ENCODE measurements at regions not wholly inside any gene's neighbourhood (a gene's known extent, or its start where the extent isn't known, plus 50 kb on each side); places are given as distances from the start of the nearest gene placed in this dataset.

DNA sequence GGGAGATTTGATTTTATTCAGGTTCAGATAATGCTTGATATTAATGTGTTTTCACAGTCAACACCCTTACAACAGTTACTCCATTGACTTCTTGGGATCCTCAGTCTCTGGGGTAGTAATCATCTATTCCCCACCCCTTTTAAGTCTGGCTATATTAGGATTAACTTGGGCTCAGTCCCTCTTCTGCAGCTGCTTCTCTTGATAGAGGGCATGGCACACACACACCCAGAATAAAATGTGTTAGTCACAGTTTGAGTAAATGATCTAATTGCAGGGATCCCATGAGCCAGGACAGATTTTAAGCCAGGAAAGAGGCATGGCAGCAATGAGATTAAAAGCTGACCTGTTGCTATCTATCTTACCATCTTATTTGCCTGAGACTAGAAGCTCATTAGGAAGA is 53.7 kb upstream of the VLDLR start:
- TF ChIP-seq, protein P1, sequence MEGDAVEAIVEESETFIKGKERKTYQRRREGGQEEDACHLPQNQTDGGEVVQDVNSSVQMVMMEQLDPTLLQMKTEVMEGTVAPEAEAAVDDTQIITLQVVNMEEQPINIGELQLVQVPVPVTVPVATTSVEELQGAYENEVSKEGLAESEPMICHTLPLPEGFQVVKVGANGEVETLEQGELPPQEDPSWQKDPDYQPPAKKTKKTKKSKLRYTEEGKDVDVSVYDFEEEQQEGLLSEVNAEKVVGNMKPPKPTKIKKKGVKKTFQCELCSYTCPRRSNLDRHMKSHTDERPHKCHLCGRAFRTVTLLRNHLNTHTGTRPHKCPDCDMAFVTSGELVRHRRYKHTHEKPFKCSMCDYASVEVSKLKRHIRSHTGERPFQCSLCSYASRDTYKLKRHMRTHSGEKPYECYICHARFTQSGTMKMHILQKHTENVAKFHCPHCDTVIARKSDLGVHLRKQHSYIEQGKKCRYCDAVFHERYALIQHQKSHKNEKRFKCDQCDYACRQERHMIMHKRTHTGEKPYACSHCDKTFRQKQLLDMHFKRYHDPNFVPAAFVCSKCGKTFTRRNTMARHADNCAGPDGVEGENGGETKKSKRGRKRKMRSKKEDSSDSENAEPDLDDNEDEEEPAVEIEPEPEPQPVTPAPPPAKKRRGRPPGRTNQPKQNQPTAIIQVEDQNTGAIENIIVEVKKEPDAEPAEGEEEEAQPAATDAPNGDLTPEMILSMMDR (IDR thresholded peaks at IDR 0.05) = no peak
- TF ChIP-seq POLR2AphosphoS5 (IDR thresholded peaks at IDR 0.05; ENCODE audit: low read depth, low read length) (no peak), REST (IDR thresholded peaks at IDR 0.05; ENCODE audit: insufficient read depth in 1 of 2, low read depth in 2 of 2, low read length in 1 of 2) (no peak), TCF7L2 (IDR thresholded peaks at IDR 0.05; ENCODE audit: low read depth, low read length) (no peak)

Measured in Panc1 (cell line).